ENCODE measurements at regions not wholly inside any gene's neighbourhood (a gene's known extent, or its start where the extent isn't known, plus 50 kb on each side); places are given as distances from the start of the nearest gene placed in this dataset.

DNA sequence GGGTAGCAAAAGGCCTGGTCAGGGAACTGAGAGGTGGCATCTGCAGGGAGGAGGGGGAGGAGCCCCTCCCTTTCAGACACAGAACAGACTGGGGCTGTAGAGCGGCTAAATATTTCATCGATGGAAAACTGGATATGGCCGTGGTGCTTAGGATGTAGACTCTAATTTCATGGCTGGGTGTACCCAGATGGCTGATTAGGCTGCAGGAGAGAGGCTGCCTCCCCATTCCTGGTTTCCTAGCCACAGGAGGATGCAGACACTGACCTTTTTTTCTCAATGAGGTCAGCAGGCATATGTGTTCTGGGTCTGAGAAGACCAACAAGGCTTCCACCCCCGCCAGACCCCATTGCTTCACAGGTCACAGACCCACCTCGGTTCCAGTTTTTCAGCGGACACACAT, 58.1 kb upstream of the CALM2 start:
- DNase-seq, result no peak

DNA sequence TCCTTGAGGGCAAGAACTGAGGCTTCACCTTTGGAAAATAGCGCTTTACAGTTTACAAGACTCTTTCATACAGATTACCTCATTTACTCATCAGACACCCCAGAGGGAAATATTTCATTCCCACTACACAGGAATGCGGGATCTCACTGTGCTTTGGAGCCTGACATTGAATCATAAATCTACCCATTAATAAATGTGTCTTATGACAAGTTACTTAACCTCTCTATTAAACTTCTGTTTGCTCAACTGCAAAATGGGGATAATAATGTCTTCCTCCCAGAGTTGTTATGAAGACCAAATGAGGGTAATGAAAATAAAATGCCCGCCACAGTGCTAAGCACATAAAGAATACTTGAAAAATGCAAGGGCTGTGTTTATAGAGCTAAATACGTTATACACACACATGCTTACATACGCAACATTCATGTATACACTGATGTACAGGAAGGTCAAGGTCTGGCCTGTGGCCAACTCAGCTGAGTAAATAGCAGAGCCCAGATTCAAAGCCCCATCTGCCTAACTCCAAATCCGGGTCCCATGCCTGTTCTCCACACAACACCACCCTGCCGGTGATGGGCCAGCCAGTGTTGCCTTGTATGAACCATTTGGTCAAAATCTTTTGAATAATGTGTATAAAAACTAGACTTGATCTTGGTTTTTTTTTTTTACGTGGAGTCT, 56.6 kb upstream of the CALM2 start:
- no peak for DNase-seq

DNA sequence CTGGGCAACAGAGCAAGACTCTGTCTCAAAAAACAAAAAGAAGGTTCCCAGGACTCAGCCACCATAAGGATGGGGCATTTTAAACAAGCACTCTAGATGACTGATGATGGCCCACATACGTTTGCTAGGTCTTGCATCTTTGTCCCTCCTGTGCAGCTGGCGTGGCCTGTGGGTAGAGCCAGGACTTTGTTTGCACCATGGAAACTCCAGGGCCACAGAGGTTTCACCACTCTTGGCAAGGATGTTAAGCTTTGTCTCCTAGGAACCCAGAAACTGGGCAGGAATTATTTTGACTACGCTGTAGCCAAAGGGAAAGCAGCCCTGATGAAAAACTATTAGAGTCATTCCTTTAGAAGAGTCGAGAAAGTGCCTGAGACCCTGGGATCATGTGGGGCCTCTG, 54.1 kb upstream of the CALM2 start:
- DNase-seq, result no peak

DNA sequence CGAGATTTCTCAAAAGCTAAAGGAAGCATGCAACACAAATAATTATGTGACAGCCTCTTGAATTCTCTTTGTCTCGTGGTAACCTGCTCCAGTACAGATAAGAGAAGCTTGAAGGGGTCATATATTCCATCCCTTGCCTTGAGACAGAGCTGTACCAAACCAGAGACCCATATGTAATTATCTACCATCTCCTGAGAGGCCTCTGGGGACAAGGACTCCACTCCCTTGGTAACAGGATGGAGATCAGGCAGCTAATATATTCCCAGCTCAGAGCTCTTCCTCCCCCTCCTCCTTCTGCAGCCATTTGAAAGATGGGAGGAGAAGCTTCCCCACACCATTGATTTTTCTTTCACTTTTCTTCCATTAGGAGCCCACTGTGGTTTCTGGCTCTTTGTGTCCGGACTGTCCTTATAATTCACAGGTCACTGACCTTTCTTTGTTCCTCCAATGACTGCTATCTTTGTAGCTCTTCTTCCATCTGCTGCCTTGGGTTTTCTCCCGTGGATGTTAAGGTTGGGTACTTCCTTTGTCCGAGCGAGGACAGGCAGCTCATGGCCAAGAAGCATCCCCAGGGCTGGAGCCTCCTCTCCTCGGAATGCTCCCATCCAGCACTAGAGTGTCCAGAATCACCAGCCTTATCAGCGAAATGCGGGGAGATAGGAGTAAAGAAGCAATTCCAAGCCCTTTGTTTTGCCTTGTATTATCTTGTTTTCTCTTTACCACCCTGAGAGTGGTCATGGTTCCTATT, 51.4 kb upstream of the CALM2 start:
- DNase-seq, result no peak

DNA sequence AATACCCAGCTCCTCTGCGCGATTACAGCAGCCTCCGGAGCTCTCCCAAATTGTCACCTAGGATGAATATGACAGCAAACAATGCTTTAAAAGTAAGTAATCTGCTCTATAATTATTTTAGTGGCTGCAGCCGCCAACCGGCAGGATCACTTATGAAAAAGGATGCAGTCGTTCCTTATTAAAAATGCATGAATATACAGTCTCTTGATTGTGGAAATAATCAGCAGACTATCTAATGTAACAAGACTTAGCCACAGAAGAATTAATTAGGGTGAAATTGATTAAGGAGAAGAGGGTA, 50.6 kb upstream of the CALM2 start:
- DNase-seq, result no peak

- no peak for DNase-seq
Observed at GRCh38 chr2:47226132-47226922, 50.0 kb upstream of the CALM2 start.
